HTR-8/SVneo (cell line): ENCODE measurements at regions not wholly inside any gene's neighbourhood (a gene's known extent, or its start where the extent isn't known, plus 50 kb on each side); places are given as distances from the start of the nearest gene placed in this dataset.

Source experiments
- DNase-seq: peaks from one replicate; pipeline ENCODE4 v3.0.0; 2011; ENCODE audit warnings: low spot score, mixed read lengths; ENCODE audit not compliant: insufficient read length
- FAIRE-seq: peaks from 2 replicates; lab custom pipeline; 2011; peaks lifted over from hg19 to GRCh38; lab: Jason Lieb, UNC

GRCh38 chr9:107064378-107064777, 201.4 kb downstream of the ZNF462 start:
- no peak for FAIRE-seq
- no peak for DNase-seq

- DNase-seq = no peak
- no peak for FAIRE-seq
Measured at GRCh38 chr9:107065549-107065948, 202.6 kb downstream of the ZNF462 start.

GRCh38 chr9:107067739-107068416, 204.9 kb downstream of the ZNF462 start:
- FAIRE-seq (no peak), DNase-seq (no peak)

- DNase-seq = no peak
- FAIRE-seq = no peak
Measured at GRCh38 chr9:107068581-107068980, 205.6 kb downstream of the ZNF462 start.

- FAIRE-seq (no peak), DNase-seq (no peak)
Measured at GRCh38 chr9:107070586-107070985, 207.6 kb downstream of the ZNF462 start.

- FAIRE-seq (no peak), DNase-seq (no peak)
Measured at GRCh38 chr9:107078061-107078460, 205.0 kb upstream of the RAD23B start.

GRCh38 chr9:107079589-107079988, 203.5 kb upstream of the RAD23B start:
- FAIRE-seq = peak; percentile 38

GRCh38 chr9:107080130-107080529, 202.9 kb upstream of the RAD23B start:
- FAIRE-seq (no peak), DNase-seq (no peak)

More at GRCh38 chr9:107079589-107079988, 203.5 kb upstream of the RAD23B start:
- no peak for DNase-seq

GRCh38 chr9:107086460-107086859, 196.6 kb upstream of the RAD23B start:
- FAIRE-seq (no peak), DNase-seq (no peak)

- DNase-seq (no peak), FAIRE-seq (no peak)
Measured at GRCh38 chr9:107087222-107087621, 195.9 kb upstream of the RAD23B start.

GRCh38 chr9:107090218-107090617, 192.9 kb upstream of the RAD23B start:
- FAIRE-seq = no peak
- no peak for DNase-seq

GRCh38 chr9:107093365-107094060, 189.6 kb upstream of the RAD23B start:
- FAIRE-seq (no peak), DNase-seq (no peak)

- DNase-seq = no peak
- no peak for FAIRE-seq
Measured at GRCh38 chr9:107094370-107094769, 188.7 kb upstream of the RAD23B start.

- DNase-seq (no peak), FAIRE-seq (no peak)
Measured at GRCh38 chr9:107100591-107100990, 182.5 kb upstream of the RAD23B start.

GRCh38 chr9:107102011-107102410, 181.1 kb upstream of the RAD23B start:
- FAIRE-seq = no peak
- no peak for DNase-seq

- FAIRE-seq (no peak), DNase-seq (no peak)
Measured at GRCh38 chr9:107103621-107104020, 179.5 kb upstream of the RAD23B start.

- no peak for DNase-seq
- no peak for FAIRE-seq
Measured at GRCh38 chr9:107105784-107106183, 177.3 kb upstream of the RAD23B start.

GRCh38 chr9:107106416-107106815, 176.7 kb upstream of the RAD23B start:
- FAIRE-seq (no peak), DNase-seq (no peak)

GRCh38 chr9:107108342-107109130, 174.5 kb upstream of the RAD23B start:
- DNase-seq (no peak), FAIRE-seq (no peak)

GRCh38 chr9:107109324-107109723, 173.8 kb upstream of the RAD23B start:
- DNase-seq = no peak
- FAIRE-seq = no peak

GRCh38 chr9:107110153-107110552, 172.9 kb upstream of the RAD23B start:
- peak; percentile 36 for FAIRE-seq
- DNase-seq = no peak
